GM18858 (cell line): ENCODE measurements at regions not wholly inside any gene's neighbourhood (a gene's known extent, or its start where the extent isn't known, plus 50 kb on each side); places are given as distances from the start of the nearest gene placed in this dataset.

Experiments used
- ATAC-seq: cut with Tn5 transposase; IDR thresholded peaks from one replicate; pipeline ENCODE4 v1.9.1; 2021; ENCODE audit not compliant: unreplicated experiment

DNA sequence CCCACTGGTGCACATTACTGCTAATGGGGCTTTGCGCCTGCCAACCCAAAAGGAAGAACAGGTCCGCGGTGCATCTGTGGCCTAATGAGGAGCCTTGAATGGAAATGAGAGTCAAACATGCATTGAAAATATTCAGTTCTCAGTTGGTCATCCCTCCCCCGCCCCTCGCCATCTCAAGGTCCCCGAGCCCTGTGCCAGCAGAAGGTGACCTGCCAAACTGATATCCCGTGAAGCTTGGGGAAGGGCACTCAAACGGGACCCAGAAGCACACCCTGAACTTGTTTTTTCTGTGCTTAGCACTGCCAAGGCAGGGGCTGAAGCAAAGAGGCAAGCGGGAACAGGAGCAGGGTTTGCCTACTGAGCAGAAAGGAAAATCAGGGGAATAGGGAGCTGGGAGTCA lies 67.9 kb upstream of the ZNF648 start:
- ATAC-seq, result no peak

DNA sequence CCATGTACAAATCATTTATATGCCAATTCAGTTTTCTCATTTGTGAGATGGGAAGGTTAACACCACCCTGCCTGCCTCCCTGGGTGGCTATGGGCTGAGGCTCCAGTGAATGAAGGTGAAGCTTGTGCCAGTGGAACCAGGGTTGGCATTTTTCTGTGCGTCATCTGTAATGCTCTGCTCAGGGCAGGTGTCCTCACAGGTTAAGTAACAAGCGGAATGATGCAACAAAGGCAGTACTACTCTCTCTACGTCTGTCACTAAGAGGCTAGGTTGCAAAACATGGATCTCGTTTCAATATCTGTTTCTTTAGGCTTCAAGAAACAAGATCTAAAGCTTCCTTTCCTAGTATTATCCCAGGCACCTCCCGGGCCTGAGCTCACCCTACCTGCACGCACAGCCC lies 67.0 kb upstream of the ZNF648 start:
- ATAC-seq, result no peak

DNA sequence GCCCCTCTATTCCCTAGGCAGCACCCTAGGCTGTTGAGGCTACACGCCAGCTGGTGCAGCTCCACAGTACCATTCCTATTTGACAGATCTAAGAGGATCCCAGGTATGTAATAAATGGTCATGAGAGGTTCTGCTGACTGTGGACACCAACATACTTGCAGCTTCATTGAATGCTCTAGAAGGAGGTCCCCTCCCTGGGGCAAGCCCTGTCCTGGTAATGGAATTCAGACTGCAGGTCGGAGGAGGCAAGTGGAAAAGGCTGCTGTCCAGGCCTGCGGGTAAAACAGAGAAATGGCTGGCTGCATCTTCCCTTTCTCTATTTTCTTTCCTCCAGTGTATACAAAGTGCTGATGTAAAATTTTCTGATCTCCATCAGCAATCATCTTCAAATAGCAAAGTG lies 66.1 kb upstream of the ZNF648 start:
- no peak for ATAC-seq

DNA sequence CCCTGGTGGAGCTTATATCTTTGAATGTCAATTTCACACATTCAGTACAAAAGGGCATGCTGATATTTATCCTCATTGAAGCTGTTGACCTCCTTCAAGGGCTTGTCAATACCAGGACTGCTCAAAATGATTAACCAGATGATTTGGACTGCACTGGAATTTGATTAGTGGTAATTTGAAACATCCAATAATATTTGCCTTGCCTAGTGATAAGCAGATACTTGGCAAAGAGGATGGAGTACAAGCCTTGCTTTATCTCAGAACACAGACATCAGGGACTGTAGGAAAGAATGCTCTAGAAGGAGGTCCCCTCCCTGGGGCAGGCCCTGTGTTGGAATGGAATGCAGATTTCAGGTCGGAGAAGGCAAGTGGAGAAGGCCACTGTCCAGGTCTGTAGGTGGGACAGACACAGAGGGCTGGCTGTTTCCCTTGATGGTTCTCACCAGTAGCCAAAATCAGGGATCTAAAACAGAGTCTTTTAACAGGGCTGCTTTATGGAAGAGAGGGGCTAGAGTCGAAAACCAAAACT lies 64.8 kb upstream of the ZNF648 start:
- ATAC-seq, result no peak

DNA sequence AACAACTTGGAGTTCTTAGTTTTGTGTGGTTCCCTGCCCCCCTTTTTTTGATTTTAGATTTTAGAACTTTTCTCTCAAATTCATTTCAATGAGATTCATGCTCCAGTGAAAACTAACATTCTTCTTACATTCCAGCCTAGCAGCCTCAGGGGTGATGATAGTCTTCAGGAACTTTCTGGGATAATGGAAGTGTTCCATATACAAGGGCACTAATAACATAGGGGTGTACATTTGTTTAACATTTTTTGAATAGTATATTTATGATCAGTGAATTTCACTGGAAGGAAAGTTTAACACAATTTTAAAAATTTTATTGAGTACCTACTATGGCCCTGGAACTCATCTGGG lies 61.4 kb upstream of the ZNF648 start:
- ATAC-seq, result no peak

DNA sequence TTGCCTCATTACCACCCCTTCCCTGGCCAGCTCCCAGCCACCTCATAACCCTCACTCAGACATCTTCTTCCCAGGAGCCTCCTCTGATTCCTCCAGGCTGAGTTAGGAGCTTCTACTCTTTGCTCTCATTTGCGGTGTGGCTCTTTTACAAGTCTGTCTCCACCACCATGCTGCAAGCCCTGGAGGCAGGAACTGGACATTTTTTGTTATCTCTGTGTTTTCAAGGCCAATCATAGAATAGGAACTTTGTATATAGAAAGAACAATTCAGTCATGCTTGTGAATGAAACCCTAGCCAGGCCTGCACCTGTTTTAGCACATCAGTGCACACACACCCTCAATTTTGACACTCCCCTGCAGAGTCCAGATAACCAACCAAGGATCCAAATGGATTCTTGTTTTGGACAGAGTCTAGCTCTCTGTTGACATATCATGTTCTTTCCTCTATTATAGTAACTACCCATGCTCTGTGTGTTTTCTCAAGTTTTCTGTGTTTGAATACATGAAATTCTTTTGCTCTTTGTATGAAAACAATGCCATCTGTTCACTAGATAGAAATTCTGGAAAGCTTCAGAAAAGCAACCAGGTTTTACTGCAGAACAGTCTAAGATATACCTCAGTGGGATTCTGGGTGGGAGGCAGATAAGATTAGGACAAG lies 60.9 kb upstream of the ZNF648 start:
- ATAC-seq, result no peak

DNA sequence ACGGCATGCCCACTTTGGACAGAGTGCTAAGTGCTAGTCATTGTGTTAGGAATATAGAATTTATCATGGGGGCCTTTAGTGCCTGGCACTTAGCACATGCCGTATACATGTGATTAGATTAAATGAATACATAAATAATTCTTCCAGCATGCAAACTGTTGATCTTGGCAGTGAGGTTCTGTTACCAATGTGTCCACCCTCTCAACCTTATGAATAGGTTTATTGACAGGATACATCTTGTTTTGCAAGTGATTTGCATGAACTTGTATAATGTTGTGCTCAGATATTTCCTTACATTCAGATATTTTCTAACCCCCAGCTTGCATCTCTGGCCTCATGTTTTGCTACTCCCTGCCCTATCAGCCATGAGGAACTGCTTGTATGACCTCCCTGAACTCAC lies 60.3 kb upstream of the ZNF648 start:
- no peak for ATAC-seq

DNA sequence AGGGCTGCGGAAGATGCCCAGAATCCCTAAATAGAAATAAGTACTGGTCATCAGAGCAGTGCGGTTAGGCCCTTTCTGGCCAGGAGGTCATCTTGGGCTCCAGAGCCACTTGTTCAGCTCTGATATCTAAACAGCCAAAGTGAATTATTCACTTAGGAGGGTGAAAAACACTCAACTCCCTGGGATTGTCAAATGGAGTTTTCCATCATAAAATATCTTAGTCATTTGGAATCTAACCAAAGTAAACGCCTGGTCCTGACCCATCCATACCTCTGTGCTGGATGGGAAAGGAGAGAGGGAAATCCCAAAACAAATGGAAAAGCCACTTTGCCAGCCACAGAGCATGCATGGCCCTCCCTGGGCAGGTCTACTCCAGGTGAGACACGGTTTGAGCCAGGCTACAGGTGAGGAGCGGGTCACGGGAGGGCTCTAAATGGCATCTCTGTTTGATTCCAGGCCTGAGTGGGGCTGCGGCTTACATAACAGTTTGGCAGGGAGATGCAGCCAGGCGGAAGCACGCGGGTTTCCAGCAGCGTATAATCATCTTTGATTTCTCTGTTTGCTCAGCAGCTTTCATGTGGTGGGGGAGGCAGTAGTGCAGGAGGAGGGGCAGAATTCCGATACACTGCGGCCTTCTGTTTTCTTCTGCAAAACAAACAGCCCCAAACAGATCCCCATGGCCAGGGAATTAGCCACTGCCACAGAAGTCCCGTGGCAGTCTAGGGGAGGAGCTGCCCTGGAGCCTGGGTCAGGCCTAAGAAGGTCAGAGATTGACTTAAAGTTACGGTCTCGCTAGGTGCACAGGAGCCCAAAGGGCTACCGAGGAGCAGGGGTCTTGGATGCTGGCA lies 59.1 kb upstream of the ZNF648 start:
- no peak for ATAC-seq

DNA sequence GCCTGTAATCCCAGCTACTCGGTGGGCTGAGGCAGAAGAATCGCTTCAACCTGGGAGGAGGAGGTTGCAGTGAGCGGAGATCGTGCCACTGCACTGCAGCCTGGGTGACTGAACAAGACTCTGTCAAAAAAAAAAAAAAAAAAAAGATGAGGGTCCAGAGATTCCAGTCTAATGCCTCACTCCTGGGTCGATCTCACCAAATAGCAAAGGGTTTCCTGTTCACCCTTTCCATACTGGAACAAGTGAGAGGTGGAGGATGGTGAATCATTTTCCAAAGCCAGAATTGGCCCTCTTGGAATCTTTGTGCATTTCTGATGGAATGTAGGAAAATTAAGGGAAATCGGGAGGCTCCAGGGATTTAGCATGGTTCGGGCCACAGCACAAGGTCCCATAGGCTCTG lies 58.1 kb upstream of the ZNF648 start:
- ATAC-seq, result no peak

DNA sequence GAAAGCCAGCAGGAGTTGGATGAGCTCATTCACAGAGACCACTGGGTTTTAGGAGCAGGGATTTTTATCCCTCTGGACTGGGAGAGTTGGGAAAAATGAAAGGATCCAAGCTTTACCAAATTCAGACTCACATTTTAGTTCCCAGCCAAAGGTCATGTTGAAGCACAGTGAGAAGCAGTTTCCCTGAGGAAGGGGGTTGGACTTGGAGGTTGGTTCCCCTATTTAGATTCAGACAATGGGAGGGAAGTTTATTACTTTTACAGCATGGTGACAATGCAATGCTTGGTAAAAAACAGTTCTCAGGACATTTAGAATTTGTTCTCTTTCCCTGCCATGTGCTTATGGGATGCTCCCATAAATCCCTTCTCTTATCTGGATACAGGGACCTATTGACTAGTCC lies 57.3 kb upstream of the ZNF648 start:
- ATAC-seq, result no peak

DNA sequence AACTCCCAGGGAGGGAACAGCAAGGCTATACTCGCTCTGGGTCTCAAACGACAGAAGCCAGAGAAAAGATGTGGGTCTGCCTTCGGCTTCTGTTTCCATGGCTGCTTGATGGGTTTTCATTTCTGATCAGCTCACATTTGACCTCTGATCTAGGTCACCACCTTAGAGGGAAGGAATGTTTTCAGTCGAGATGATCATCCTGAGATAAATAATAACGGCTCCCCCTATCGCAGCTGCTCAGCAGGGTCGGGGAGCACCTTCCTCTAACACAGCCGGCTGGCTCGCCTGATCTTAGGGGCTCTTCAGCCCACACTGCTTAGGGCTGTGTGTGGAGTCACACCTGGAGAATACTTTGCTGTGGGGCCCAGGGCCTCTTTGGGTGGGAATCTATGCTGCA lies 53.1 kb upstream of the ZNF648 start:
- ATAC-seq, result no peak

DNA sequence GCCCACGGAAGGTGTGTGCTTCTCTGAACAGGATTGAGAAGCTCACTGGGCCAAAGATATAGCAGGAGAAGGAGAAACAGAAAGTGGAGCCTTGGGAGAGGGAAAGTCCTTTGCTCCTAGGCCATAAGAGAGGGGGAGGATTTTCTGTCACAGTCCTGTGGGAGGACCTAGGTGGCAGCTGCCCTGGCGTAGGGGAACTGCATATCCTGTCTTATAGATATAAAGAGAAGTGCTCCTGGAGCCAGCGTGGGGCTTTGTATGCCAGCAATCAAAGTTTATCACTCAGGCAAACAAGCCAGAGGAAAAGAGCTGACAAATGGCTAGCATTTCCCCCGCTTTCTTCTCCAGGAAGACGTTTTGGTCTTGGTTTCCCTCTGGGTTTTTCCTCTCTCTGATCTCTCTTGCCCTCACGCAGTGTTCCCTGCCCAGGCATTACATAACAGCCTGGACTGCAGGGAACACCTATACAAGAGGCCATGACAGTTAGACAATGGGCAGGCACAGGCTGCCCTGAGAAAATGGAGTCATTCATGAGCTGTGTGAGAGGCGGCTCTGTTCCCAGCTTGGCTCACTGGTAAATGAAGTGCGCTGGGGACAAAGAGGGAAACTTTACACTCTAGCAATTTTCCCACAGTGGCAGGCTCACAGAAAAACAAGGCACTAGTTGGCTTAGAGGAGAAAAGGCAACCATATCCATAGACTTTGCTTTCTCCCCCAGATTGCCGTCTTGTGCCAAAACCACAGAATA lies 52.5 kb upstream of the ZNF648 start:
- ATAC-seq, result no peak

DNA sequence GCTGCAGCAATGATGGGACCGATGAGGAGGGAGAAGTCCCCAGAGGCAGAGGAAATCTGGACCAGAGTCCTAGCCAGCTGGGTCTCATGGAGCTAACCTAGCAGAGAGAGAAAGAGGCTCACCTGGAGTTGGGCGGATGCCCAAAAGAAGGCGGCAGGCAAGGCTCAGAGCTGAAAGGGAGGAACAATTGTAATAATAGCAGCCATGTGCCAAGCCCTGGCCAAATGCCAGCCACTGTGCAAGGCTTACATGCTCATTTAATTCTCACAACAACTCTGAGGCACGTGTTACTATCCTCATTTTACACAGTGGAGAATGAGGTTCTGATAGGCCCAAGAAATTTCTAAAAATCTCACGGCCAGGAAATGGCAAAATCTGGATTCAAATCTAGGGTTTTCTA lies 50.0 kb upstream of the ZNF648 start:
- no peak for ATAC-seq
